IPS-18a (cell line): ENCODE measurements at regions not wholly inside any gene's neighbourhood (a gene's known extent, or its start where the extent isn't known, plus 50 kb on each side); places are given as distances from the start of the nearest gene placed in this dataset.

ENCODE experiments used
- H3K27ac ChIP-seq: one replicate; pipeline ENCODE4 v1.5.1; 2013; ENCODE audit warnings: low read length
- H3K27me3 ChIP-seq: one replicate; pipeline ENCODE4 v1.6.1; 2013; ENCODE audit warnings: mild to moderate bottlenecking, low read length; ENCODE audit not compliant: control insufficient read depth, insufficient read depth
- H3K36me3 ChIP-seq: one replicate; pipeline ENCODE4 v1.6.1; 2013; ENCODE audit warnings: low read depth, low read length; ENCODE audit not compliant: control insufficient read depth
- H3K4me1 ChIP-seq: one replicate; pipeline ENCODE4 v1.6.1; 2013; ENCODE audit warnings: low read depth, low read length; ENCODE audit not compliant: control insufficient read depth
- H3K4me3 ChIP-seq: one replicate; pipeline ENCODE4 v1.5.1; 2013; ENCODE audit warnings: low read length
- H3K9ac ChIP-seq: one replicate; pipeline ENCODE4 v1.6.1; 2013; ENCODE audit warnings: mild to moderate bottlenecking, low read length, moderate library complexity
- H3K9me3 ChIP-seq: one replicate; pipeline ENCODE4 v1.6.1; 2013; ENCODE audit warnings: low read depth, low read length; ENCODE audit not compliant: control insufficient read depth

- H3K27ac ChIP-seq: no peak overlapping the region
- no peak overlapping the region for H3K9ac ChIP-seq
Observed at GRCh38 chr10:65342245-65342644, 1583.6 kb upstream of the LRRTM3 start.

DNA sequence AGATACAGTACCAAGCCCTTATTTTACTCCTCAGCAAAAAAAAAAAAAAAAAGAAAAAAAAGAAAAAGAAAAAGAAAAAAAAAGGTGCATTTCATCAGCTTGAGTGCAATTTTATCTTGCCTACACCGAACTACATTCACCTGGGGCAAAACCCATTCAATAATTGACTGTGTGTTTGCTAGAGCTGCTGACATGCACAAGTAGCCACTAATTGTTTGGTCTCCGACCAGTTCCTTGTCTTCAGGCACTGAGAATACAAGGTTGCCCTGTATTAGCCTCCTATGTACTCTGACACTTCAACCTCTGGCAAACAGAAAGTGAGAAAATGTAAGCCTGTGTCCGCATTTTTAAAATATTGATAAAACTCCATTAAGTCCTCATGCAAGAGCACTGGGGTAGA lies 1579.4 kb upstream of the LRRTM3 start:
- no peaks in the 10 kb centered on the region for H3K9me3 ChIP-seq
- H3K4me1 ChIP-seq: no peaks in the 10 kb centered on the region
- H3K9ac ChIP-seq: no peak overlapping the region
- no peak overlapping the region for H3K27ac ChIP-seq
- H3K4me3 ChIP-seq: no peak overlapping the region
- H3K36me3 ChIP-seq: no peaks in the 10 kb centered on the region
- H3K27me3 ChIP-seq: no peaks in the 10 kb centered on the region

More at GRCh38 chr10:65342245-65342644, 1583.6 kb upstream of the LRRTM3 start:
- Histone ChIP-seq H3K27me3 (no peaks in the 10 kb centered on the region), H3K36me3 (no peaks in the 10 kb centered on the region), H3K9me3 (no peaks in the 10 kb centered on the region), H3K4me3 (no peak overlapping the region), H3K4me1 (no peaks in the 10 kb centered on the region)

GRCh38 chr10:65348637-65349036 lies 1577.2 kb upstream of the LRRTM3 start:
- no peak overlapping the region for H3K27ac ChIP-seq
- H3K9me3 ChIP-seq: no peaks in the 10 kb centered on the region
- no peaks in the 10 kb centered on the region for H3K4me1 ChIP-seq
- no peak overlapping the region for H3K4me3 ChIP-seq
- no peaks in the 10 kb centered on the region for H3K36me3 ChIP-seq
- H3K9ac ChIP-seq: no peak overlapping the region
- H3K27me3 ChIP-seq: no peaks in the 10 kb centered on the region

DNA sequence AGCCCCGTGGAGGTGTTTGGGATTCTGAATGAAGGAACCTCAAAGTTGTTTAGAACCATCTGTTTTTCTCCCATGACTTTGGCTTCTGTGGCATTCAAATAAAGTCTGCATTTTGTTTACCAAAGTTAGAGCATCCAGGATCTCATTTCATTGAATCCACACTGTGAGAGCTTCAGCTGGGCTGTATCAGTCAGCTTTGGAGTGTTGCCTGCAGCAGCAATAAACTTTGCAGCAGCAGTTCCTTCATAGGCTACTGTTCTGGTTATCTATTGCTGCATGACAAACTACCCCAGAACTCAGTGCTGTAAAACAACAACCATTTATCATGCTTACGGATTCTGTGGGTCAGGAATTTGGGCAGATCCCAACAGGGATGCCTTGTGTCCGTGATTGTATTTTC lies 1575.2 kb upstream of the LRRTM3 start:
- Histone ChIP-seq H3K9ac (no peak overlapping the region), H3K36me3 (no peaks in the 10 kb centered on the region), H3K4me1 (no peaks in the 10 kb centered on the region), H3K27me3 (no peaks in the 10 kb centered on the region), H3K4me3 (no peak overlapping the region), H3K9me3 (no peaks in the 10 kb centered on the region), H3K27ac (no peak overlapping the region)

- Histone ChIP-seq H3K27me3 (no peaks in the 10 kb centered on the region), H3K9me3 (no peaks in the 10 kb centered on the region), H3K27ac (no peak overlapping the region), H3K4me3 (no peak overlapping the region), H3K9ac (no peak overlapping the region), H3K4me1 (no peaks in the 10 kb centered on the region), H3K36me3 (no peaks in the 10 kb centered on the region)
Observed at GRCh38 chr10:65355141-65355680, 1570.6 kb upstream of the LRRTM3 start.

- H3K4me1 ChIP-seq: no peaks in the 10 kb centered on the region
- H3K9ac ChIP-seq: no peak overlapping the region
- H3K27ac ChIP-seq: no peak overlapping the region
- H3K4me3 ChIP-seq: no peak overlapping the region
- H3K9me3 ChIP-seq: no peaks in the 10 kb centered on the region
- H3K36me3 ChIP-seq: no peaks in the 10 kb centered on the region
- H3K27me3 ChIP-seq: no peaks in the 10 kb centered on the region
Observed at GRCh38 chr10:65358565-65358964, 1567.3 kb upstream of the LRRTM3 start.

GRCh38 chr10:65360497-65360896 lies 1565.3 kb upstream of the LRRTM3 start:
- Histone ChIP-seq H3K4me1 (no peaks in the 10 kb centered on the region), H3K36me3 (no peaks in the 10 kb centered on the region), H3K9ac (no peak overlapping the region), H3K9me3 (no peaks in the 10 kb centered on the region), H3K27me3 (no peaks in the 10 kb centered on the region), H3K4me3 (no peak overlapping the region), H3K27ac (no peak overlapping the region)

GRCh38 chr10:65365878-65366277 lies 1560.0 kb upstream of the LRRTM3 start:
- Histone ChIP-seq H3K27me3 (no peaks in the 10 kb centered on the region), H3K4me3 (no peak overlapping the region), H3K9me3 (no peaks in the 10 kb centered on the region), H3K9ac (no peak overlapping the region), H3K4me1 (no peaks in the 10 kb centered on the region), H3K36me3 (no peaks in the 10 kb centered on the region), H3K27ac (no peak overlapping the region)

- H3K36me3 ChIP-seq: no peaks in the 10 kb centered on the region
- H3K4me3 ChIP-seq: no peak overlapping the region
- no peaks in the 10 kb centered on the region for H3K27me3 ChIP-seq
- H3K27ac ChIP-seq: no peak overlapping the region
- H3K4me1 ChIP-seq: no peaks in the 10 kb centered on the region
- H3K9me3 ChIP-seq: no peaks in the 10 kb centered on the region
- no peak overlapping the region for H3K9ac ChIP-seq
Observed at GRCh38 chr10:65367706-65368105, 1558.1 kb upstream of the LRRTM3 start.

- Histone ChIP-seq H3K36me3 (no peaks in the 10 kb centered on the region), H3K27ac (no peak overlapping the region), H3K9ac (no peak overlapping the region), H3K4me3 (no peak overlapping the region), H3K9me3 (no peaks in the 10 kb centered on the region), H3K4me1 (peaks cover 6% of the 10 kb centered on the region), H3K27me3 (no peaks in the 10 kb centered on the region)
Observed at GRCh38 chr10:65375528-65375927, 1550.3 kb upstream of the LRRTM3 start.

DNA sequence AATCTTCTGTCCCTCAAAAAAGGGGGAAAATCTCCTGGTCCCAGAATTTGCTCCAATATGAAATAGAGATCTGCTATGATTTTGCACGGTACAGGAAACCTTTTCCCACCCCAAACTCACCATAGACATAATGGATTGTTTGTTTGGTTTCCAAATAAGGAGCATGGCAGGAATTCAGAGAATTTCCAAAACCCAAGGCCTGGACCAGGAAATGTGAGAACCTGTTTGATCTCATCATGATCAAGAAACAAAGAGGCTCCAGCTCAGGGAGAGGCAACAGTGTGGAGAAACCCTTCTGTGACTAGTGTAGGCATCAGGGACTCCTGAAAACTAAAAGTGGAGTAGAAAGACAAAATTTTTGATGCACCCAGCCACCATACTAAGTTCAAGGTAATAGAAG lies 1548.1 kb upstream of the LRRTM3 start:
- Histone ChIP-seq H3K36me3 (no peaks in the 10 kb centered on the region), H3K27me3 (no peaks in the 10 kb centered on the region), H3K9me3 (no peaks in the 10 kb centered on the region), H3K9ac (no peak overlapping the region), H3K4me3 (no peak overlapping the region), H3K27ac (no peak overlapping the region), H3K4me1 (peaks cover 6% of the 10 kb centered on the region)

DNA sequence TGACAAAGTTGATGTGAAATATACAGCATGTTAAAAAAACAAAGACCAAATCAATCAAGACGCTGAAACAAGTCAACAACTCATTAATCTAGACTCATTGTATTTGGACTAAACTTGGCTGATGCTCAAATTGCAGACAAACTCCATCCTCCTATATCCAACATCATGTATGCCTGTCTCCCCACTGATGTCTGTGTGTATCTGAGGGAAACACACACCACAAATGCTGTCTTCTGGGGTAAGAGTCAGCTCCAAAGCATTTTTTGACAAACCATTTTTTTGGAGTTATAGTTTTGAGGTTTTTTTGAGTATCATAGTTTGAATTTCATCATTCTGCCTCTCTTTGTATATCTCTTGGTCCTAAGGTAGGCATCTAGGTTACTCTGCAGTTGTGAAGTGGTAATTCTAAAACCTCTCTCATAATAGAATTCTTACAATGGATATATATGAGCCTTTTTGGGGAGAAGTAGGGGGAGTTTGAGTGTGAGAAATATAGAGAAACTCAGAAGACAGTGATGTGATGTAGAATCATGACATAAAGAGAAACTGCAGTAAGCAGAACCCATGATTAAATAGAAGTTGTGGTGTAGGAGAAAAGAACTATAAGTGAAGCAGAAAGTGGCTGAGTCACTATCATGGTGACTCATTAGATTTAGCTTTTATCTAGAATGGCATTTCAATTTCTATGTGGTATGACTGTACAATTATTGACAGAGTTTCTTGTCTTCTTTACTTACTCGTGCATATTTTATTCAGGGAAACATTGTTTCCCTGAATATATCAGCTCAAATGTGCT lies 1531.1 kb upstream of the LRRTM3 start:
- Histone ChIP-seq H3K9ac (no peak overlapping the region), H3K4me1 (no peaks in the 10 kb centered on the region), H3K4me3 (no peak overlapping the region), H3K27me3 (no peaks in the 10 kb centered on the region), H3K36me3 (no peaks in the 10 kb centered on the region), H3K27ac (no peak overlapping the region), H3K9me3 (no peaks in the 10 kb centered on the region)
